Rectal smooth muscle tissue (tissue), 1 donor: ENCODE measurements at regions not wholly inside any gene's neighbourhood (a gene's known extent, or its start where the extent isn't known, plus 50 kb on each side); places are given as distances from the start of the nearest gene placed in this dataset.
"Not testable (repeated sequence)": the region's sequence is repeated elsewhere in the genome, so short reads cannot be mapped to it uniquely, and the experiment has no call there.

Experiments
- H3K27ac ChIP-seq: one replicate; pipeline ENCODE4 v1.7.0; 2013; ENCODE audit warnings: low read depth, low read length, inconsistent platforms
- H3K27me3 ChIP-seq: one replicate; pipeline ENCODE4 v1.7.0; 2013; ENCODE audit warnings: low read length; ENCODE audit not compliant: control insufficient read depth, insufficient read depth
- H3K36me3 ChIP-seq: one replicate; pipeline ENCODE4 v1.7.0; 2013; ENCODE audit warnings: low read length; ENCODE audit not compliant: control insufficient read depth, insufficient read depth
- H3K4me1 ChIP-seq: one replicate; pipeline ENCODE4 v1.7.0; 2013; ENCODE audit warnings: low read length; ENCODE audit not compliant: control insufficient read depth, insufficient read depth
- H3K4me3 ChIP-seq: one replicate; pipeline ENCODE4 v1.7.0; 2013; ENCODE audit warnings: low read length
- H3K9ac ChIP-seq: one replicate; pipeline ENCODE4 v1.7.0; 2013; ENCODE audit warnings: low read length

- H3K27me3 ChIP-seq: no peaks in the 10 kb centered on the region
- H3K4me3 ChIP-seq: no peak overlapping the region
- H3K9ac ChIP-seq: no peak overlapping the region
- H3K27ac ChIP-seq: no peak overlapping the region
- H3K4me1 ChIP-seq: no peaks in the 10 kb centered on the region
- no peaks in the 10 kb centered on the region for H3K36me3 ChIP-seq
Observed at GRCh38 chr1:95790136-95790535, 556.1 kb downstream of the RWDD3 start.

- Histone ChIP-seq H3K36me3 (no peaks in the 10 kb centered on the region), H3K4me3 (no peak overlapping the region), H3K27me3 (no peaks in the 10 kb centered on the region), H3K9ac (no peak overlapping the region), H3K4me1 (no peaks in the 10 kb centered on the region), H3K27ac (no peak overlapping the region)
Observed at GRCh38 chr1:95793893-95794292, 559.9 kb downstream of the RWDD3 start.

GRCh38 chr1:95797761-95798160, 563.8 kb downstream of the RWDD3 start:
- H3K27ac ChIP-seq, H3K4me3 ChIP-seq, H3K4me1 ChIP-seq, H3K36me3 ChIP-seq, H3K27me3 ChIP-seq, H3K9ac ChIP-seq: not testable (repeated sequence)

- Histone ChIP-seq H3K27me3 (no peaks in the 10 kb centered on the region), H3K4me3 (no peak overlapping the region), H3K9ac (no peak overlapping the region), H3K36me3 (no peaks in the 10 kb centered on the region), H3K27ac (no peak overlapping the region), H3K4me1 (no peaks in the 10 kb centered on the region)
Observed at GRCh38 chr1:95806171-95806570, 572.2 kb downstream of the RWDD3 start.

- Histone ChIP-seq H3K27ac (no peak overlapping the region), H3K36me3 (no peaks in the 10 kb centered on the region), H3K9ac (no peak overlapping the region), H3K4me1 (no peaks in the 10 kb centered on the region), H3K4me3 (no peak overlapping the region), H3K27me3 (no peaks in the 10 kb centered on the region)
Observed at GRCh38 chr1:95809391-95809790, 575.4 kb downstream of the RWDD3 start.

GRCh38 chr1:95815511-95815910, 581.5 kb downstream of the RWDD3 start:
- H3K36me3 ChIP-seq: no peaks in the 10 kb centered on the region
- no peak overlapping the region for H3K9ac ChIP-seq
- H3K27ac ChIP-seq: no peak overlapping the region
- no peaks in the 10 kb centered on the region for H3K27me3 ChIP-seq
- no peaks in the 10 kb centered on the region for H3K4me1 ChIP-seq
- no peak overlapping the region for H3K4me3 ChIP-seq

GRCh38 chr1:95829556-95829955, 595.5 kb downstream of the RWDD3 start:
- Histone ChIP-seq H3K4me1 (no peaks in the 10 kb centered on the region), H3K9ac (no peak overlapping the region), H3K4me3 (no peak overlapping the region), H3K27me3 (no peaks in the 10 kb centered on the region), H3K36me3 (no peaks in the 10 kb centered on the region), H3K27ac (no peak overlapping the region)

- Histone ChIP-seq H3K27me3 (no peaks in the 10 kb centered on the region), H3K4me1 (no peaks in the 10 kb centered on the region), H3K27ac (no peak overlapping the region), H3K4me3 (no peak overlapping the region), H3K36me3 (no peaks in the 10 kb centered on the region), H3K9ac (no peak overlapping the region)
Observed at GRCh38 chr1:95832370-95832769, 598.4 kb downstream of the RWDD3 start.

- no peak overlapping the region for H3K27ac ChIP-seq
- H3K27me3 ChIP-seq: no peaks in the 10 kb centered on the region
- no peaks in the 10 kb centered on the region for H3K36me3 ChIP-seq
- H3K4me3 ChIP-seq: no peak overlapping the region
- no peaks in the 10 kb centered on the region for H3K4me1 ChIP-seq
- H3K9ac ChIP-seq: no peak overlapping the region
Observed at GRCh38 chr1:95849439-95849838, 615.4 kb downstream of the RWDD3 start.

- Histone ChIP-seq H3K9ac (no peak overlapping the region), H3K4me1 (no peaks in the 10 kb centered on the region), H3K36me3 (no peaks in the 10 kb centered on the region), H3K4me3 (no peak overlapping the region), H3K27ac (no peak overlapping the region), H3K27me3 (no peaks in the 10 kb centered on the region)
Observed at GRCh38 chr1:95850165-95850649, 616.2 kb downstream of the RWDD3 start.

GRCh38 chr1:95850763-95851162, 616.8 kb downstream of the RWDD3 start:
- no peak overlapping the region for H3K27ac ChIP-seq
- no peaks in the 10 kb centered on the region for H3K27me3 ChIP-seq
- no peaks in the 10 kb centered on the region for H3K4me1 ChIP-seq
- no peaks in the 10 kb centered on the region for H3K36me3 ChIP-seq
- H3K9ac ChIP-seq: no peak overlapping the region
- no peak overlapping the region for H3K4me3 ChIP-seq

- no peak overlapping the region for H3K9ac ChIP-seq
- H3K27ac ChIP-seq: no peak overlapping the region
- no peaks in the 10 kb centered on the region for H3K4me1 ChIP-seq
- H3K4me3 ChIP-seq: no peak overlapping the region
- no peaks in the 10 kb centered on the region for H3K27me3 ChIP-seq
- H3K36me3 ChIP-seq: no peaks in the 10 kb centered on the region
Observed at GRCh38 chr1:95852483-95853070, 618.6 kb downstream of the RWDD3 start.

GRCh38 chr1:95854457-95854856, 620.4 kb downstream of the RWDD3 start:
- Histone ChIP-seq H3K27ac (no peak overlapping the region), H3K4me1 (no peaks in the 10 kb centered on the region), H3K4me3 (no peak overlapping the region), H3K27me3 (no peaks in the 10 kb centered on the region), H3K36me3 (no peaks in the 10 kb centered on the region), H3K9ac (no peak overlapping the region)
